Activated T-cell treated with anti-CD3 and anti-CD28 coated beads for 48 hours (primary cell): ENCODE measurements at regions not wholly inside any gene's neighbourhood (a gene's known extent, or its start where the extent isn't known, plus 50 kb on each side); places are given as distances from the start of the nearest gene placed in this dataset.

Source experiments
- DNase-seq: peaks from one replicate; pipeline ENCODE4 v3.0.0-alpha.2; 2020; ENCODE audit warnings: low read depth

DNA sequence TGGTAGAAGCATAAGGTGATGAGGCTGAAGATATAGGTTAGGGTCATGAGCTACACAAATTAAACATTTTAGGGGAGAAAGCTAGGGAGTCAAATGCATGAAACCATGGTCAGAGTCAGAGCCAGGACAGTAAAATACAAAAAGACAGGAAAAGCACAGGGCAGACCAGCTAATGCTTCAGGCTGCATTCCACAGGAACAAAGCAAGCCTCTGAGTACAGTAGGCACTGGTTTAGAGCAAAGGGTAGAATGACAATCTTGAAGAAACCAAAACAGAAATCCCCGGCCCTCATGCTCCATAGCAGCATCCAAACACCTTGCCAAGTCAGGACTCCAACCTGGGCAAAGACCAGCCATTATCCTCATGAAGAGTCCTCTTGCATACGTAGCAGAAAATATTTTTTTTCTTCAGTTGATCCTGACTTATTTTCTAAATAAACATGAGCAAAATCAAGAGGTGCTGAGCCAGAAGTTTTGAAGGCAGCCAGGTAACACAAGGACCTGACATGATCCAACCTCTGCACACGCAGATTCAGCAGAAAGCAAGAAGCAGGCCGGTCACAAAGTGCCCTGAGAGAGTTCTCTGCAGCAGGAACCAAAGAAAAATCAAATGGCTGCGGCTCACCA is 273.1 kb downstream of the TTLL7 start:
- DNase-seq, result no peak

DNA sequence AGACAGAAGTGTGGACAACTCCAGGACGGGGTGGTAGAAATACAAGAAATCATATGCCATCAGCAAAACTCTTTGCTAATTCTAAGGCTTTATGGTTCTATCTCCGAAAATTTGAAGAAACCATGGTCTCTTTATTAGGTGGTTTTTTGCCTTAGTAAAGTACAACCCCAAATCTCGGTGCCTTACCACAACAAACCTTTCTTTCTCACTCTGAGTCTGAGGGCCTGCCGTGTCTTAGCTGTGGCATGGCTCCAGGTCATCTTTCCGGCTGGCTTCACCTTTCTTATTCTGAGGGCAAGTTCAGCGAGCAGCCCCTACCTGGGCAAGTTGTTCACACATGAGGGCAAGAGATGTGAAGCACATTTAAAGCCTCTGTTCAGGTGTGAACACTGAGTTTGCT is 280.6 kb downstream of the TTLL7 start:
- DNase-seq, result no peak

GRCh38 chr1:83717785-83718184 is 281.1 kb downstream of the TTLL7 start:
- DNase-seq, result no peak

DNA sequence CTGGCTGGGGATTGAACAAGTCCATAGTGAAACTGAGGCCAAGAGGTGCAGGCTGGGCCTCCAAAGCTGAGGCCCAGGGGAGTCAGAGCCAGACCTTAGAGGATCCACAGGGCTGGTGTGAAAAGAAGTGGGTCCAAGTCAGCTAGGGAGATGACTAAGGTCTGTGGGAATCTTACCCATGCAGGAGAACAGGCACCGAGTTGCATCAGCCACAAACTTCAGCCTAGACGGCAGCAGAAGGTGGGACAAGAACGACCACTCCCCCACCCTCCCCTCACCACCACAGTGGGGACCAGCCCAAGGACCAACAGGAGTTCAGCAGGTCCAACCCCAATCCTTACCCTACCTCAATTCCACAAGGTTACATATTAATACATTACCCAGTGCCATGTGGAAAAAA is 282.3 kb downstream of the TTLL7 start:
- DNase-seq, result no peak

DNA sequence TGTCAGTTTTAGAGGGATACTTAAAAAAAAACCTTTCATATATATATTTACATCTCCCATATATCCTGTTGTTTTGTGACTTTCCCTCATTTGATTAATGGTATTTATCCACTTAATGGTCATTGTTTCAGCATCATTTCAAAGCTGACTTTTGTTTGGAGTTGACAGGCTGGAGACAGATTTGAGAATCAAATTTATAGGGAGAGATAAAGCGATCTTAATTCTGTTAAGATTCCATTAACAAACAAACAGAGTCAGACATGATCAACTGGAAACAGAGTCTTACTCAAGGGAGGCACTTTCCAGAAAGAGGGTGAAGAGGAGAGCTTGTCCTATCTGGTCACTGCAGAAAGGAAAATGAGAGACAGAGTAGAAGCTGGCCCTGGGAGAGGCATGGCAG is 283.4 kb downstream of the TTLL7 start:
- no peak for DNase-seq

- no peak for DNase-seq
Measured at GRCh38 chr1:83709662-83710061, 289.3 kb downstream of the TTLL7 start.

DNA sequence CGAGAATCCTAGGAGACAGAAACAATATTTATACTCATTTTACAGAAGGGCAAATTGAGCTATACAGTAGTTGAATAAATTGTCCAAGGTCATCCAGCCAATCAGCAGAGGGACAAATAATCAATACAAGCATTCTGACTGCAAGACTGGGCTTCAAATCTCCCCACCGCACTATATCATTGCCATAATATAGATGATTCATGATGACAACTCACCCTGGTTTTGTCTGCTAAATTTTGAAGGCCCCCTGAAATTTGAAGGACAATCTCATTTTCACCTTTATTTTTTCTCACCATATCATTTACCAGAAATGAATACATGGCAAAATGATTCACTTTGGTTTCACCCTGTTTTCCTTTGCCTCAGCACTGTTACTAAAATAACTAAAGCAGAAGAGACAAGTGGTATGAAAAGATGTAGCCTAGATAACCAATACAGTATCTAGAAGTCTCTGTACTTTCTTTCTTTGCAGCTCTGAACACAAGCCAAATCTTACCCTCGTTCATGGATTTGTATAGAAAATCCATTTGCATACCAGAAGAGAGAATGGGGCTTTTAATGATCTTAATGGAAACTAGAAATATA is 292.5 kb downstream of the TTLL7 start:
- no peak for DNase-seq

- no peak for DNase-seq
Measured at GRCh38 chr1:83705091-83705490, 293.8 kb downstream of the TTLL7 start.

DNA sequence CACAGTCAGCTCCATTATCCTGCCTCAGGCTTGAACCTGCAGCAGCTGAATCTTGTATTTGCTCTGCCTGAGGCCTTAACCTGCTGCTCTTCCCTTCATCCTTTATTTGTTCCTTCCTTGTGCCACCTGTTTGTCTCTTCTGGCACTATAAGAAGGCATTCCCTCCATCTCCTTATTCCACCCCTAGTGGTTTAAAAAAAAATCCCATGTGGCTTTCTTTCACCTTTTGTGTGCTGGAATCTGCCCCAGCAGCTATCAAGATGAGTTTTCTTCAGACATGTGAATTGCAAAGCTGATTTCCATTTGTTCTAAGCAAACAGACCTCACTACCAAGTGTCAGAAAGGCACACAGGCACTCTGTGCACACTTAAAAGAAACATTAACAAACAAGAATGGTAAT is 294.6 kb downstream of the TTLL7 start:
- no peak for DNase-seq

- DNase-seq, result no peak
Measured at GRCh38 chr1:83702356-83702755, 296.6 kb downstream of the TTLL7 start.

GRCh38 chr1:83701355-83701754 is 297.6 kb downstream of the TTLL7 start:
- DNase-seq, result no peak

DNA sequence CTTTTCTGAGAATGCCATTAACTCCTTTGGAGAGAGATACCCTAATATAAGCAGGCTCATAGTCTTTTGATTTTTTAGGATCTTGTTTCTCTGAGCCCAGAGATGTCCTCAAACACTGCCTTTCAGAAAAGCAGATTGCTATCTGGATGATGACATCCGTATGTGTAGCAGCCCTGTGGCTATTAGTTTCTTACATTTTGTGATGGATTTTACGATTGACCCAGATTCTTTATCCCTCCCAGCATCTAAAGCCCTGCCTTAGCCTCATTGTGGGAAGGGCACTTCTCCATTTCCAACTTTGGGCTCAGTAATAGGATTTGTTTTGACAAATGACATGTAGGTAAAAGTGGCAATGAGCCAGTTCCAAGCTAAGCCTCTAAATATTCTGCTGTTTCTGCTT is 300.3 kb downstream of the TTLL7 start:
- DNase-seq, result no peak

DNA sequence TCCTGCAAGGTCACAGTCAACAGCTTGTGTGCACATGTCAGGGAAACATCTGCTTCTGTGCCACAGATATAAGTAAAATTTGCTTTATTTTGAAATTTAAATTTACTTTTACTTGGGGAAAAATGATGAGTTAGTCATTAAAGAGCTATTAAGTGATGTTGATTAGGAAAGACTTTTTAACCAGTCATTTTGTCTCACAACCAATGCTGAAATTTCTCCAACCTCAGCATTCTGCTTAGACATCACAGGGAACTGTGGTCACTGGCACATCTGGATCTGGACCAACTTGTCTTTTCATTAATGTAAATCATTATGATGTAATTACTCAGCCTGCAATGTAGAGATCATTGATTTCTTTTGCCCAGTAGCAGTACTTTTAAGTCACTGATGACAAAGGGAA is 301.0 kb downstream of the TTLL7 start:
- no peak for DNase-seq

DNA sequence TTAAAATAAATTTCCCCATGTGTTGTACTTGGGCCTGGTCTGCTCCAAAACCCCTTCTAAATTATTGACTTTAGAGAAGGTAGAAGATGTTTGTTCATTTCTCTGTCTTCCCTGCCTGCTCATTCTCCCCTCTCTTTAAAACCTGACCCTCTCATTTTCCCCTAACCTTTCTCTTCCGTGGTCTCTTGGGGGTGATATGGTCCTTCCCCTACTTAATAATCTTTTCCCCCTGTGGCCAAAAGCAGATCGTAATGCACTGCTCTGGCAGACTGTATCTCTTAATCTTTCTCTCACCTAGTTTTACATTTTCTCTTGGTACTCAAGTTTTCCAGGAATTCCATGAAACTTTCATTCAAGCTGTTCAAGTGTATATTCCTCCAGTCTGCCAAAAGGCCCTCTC is 301.7 kb downstream of the TTLL7 start:
- DNase-seq, result no peak

- no peak for DNase-seq
Measured at GRCh38 chr1:83694449-83694848, 304.5 kb downstream of the TTLL7 start.

DNA sequence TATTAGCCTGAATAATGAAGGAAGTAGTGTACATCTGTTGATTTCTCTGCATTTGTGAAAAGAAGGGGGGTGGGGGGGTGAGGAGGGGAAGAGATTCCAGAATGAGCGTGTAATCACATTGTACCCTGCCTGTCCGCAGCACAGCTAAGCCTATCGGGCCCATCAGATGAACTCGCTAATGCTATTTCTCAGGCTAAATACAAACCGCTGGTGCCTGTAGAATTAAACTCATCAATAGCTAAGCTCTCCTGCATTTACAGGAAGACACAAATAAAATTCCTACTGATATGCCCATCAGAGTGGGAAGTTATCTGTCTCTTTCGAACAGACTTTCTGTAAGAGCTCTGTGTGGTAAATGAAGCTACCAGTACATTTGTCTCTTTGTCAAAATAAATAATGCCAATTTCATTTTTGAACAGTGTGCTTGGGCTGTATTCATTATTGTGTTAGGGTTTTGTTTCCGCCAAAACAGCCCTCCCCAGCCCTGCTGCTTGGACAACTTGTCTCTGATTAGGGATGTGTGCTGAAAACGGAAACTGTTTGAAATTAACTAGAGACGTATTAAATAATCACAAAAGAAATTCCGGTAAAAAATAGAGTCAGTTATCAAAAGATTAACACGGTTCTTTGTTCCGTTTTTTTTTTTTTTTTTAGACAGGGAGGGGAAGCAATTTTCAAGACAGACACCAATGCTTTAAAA is 305.4 kb downstream of the TTLL7 start:
- no peak for DNase-seq

GRCh38 chr1:83692524-83693381 is 306.2 kb downstream of the TTLL7 start:
- DNase-seq, result no peak

DNA sequence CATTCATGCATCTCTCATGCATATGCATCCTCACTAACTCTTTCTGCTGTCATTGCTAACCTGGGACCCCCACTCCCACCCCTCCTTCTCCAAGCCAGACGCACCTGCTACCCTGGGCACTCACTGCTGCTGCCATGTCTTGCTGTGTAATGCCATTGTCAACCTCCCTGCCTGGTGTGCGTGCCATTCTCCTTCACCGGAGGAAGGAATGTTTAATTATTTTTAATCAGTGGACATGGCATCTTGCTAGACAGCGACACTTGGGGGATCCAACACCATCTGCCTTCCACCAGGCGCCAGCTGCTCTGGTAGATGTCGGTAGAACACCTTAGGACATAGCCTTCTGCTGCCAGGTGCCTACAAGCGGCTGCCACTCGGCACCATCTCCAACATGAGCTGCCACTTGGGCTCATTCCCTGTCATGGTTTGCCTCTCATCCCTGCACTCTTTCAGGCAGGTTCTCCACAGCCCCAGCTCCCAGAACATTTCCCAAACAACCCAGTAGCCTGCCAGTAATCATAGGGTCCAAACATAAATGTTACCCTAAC is 306.9 kb downstream of the TTLL7 start:
- DNase-seq, result no peak

DNA sequence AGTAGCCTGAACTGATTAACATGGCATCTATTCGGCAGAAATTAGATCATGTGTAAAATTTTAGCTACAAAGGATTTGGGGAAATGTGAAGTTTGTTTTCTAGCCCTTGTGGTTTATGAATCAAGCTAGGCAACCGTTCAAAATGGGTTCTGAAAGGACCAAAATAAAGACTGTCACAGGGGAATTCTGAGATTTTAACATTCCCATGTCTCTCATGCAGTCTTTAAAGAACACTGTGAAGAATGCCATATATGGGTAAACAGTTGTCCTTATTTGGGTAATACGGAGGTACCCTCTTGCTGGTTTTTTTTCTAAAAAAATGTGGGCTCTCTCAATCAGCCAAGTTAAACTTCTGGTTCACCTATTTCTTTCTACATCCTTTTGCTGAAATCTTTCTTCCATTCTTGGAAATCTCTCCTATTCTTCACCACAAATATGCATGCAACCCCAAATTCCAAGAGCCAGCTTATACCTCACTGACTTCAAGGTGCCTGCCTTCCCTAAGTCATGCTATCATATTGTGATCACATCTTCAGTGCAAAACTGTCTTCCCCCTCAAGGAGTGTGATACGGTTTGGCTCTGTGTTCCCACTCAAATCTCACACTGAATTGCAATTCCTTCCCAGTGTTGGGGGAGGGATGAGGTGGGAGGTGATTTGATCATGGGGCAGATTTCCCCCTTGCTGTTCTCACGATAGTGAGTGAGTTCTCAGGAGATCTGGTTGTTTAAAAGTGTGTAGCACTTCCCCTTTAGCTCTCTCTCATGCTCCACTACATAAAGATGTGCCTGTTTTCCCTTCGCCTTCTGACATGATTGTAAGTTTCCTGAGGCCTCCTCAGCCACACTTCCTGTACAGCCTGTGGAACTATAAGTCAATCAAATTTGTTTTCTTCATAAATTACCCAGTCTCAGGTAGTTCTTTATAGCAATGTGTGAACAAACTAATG is 308.7 kb downstream of the TTLL7 start:
- no peak for DNase-seq

DNA sequence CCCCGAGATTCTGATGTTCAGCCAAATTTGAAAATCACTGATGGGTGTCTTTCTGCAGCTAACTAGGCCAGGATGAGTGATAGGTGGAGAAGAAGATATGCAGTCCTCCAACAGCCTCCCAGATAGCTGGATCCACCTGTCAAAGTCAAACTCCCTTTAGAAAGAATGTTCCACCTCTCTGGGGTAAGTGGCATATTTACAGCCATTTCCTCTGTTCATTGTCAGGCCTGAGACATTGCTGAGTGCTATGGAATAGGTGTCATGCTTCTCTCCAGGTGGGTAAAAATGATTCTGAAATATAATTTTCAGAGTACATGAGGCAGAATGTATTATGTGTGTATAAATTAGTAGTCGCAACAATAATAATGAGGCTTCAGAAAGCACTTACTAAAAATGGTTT is 316.8 kb downstream of the TTLL7 start:
- no peak for DNase-seq

DNA sequence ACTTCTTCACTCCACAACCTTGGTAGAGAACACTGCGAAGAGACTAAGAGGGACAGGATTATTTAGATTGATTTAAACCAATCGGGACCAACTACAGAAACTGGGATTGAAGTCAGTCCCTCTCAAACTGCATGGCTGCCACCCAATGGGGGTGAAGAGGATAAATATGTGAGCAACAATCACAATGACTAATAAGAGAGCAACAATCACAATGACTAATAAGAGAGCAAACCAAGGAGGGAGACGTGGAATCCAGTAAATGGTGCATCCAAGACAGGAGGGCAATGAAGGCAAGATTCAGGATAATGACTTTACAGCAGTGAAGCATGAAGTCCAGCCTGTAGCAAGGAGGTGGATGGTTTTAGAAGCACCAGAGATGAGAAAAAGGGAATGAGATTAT is 322.8 kb downstream of the TTLL7 start:
- no peak for DNase-seq
